Tibial nerve (tissue), 4 donors: ENCODE measurements at regions not wholly inside any gene's neighbourhood (a gene's known extent, or its start where the extent isn't known, plus 50 kb on each side); places are given as distances from the start of the nearest gene placed in this dataset.

Experiments
- DNase-seq, 2 donors: peaks; one replicate each; pipeline ENCODE4 v3.0.0-alpha.2; 2019; ENCODE audit warnings: low spot score in 2 of 2
- H3K27ac ChIP-seq, 4 donors: fragments of 200-600 bp; sonication (generic) in 3 of 4; one replicate each; pipeline ENCODE4 v1.5.1; 2017 to 2019; ENCODE audit warnings: mild to moderate bottlenecking in 1 of 4
- H3K27me3 ChIP-seq, 2 donors: fragments of 200-600 bp; sonication (generic) in 1 of 2; one replicate each; pipeline versions ENCODE4 v1.5.1 to v1.6.0; 2017 to 2019
- H3K36me3 ChIP-seq, 3 donors: fragments of 200-600 bp; sonication (generic); one replicate each; pipeline ENCODE4 v1.5.1; 2018 to 2019
- H3K4me1 ChIP-seq, 4 donors: fragments of 200-600 bp; sonication (generic) in 3 of 4; one replicate each; pipeline ENCODE4 v1.5.1; 2017 to 2019
- H3K4me3 ChIP-seq, 4 donors: fragments of 200-600 bp; sonication (generic) in 3 of 4; one replicate each; pipeline ENCODE4 v1.5.1; 2017 to 2019; ENCODE audit warnings: mild to moderate bottlenecking in 1 of 4, moderate library complexity in 1 of 4
- H3K9me3 ChIP-seq, 4 donors: fragments of 200-600 bp; sonication (generic) in 3 of 4; one replicate each; pipeline ENCODE4 v1.5.1; 2017 to 2019
- EP300 ChIP-seq, 2 donors: sonication (generic); formaldehyde crosslinking; IDR thresholded peaks; one replicate each; pipeline ENCODE4 v1.6.1; 2017; ENCODE audit warnings: antibody characterized with exemption in 2 of 2, mild to moderate bottlenecking in 1 of 2
- POLR2A ChIP-seq, 2 donors: fragments of 450-650 bp; IDR thresholded peaks; one replicate each; pipeline ENCODE4 v1.6.1; 2017; ENCODE audit warnings: antibody characterized with exemption in 2 of 2, mild to moderate bottlenecking in 2 of 2, moderate library complexity in 2 of 2
- WGBS, 2 donors: methylation state at CpG; one replicate each; pipeline ENCODE4 v1.1.5; 2018; 5-methylcytosine and 5-hydroxymethylcytosine counted together
- TF ChIP-seq, protein P1 (sequence below), 5 experiments: fragments of 200-600 bp in 3 of 5; fragments of 450-650 bp in 2 of 5; sonication (generic) in 3 of 5; IDR thresholded peaks; one replicate each; pipeline ENCODE4 v1.5.1; 2016 to 2019; ENCODE audit warnings: antibody characterized with exemption in 5 of 5, mild to moderate bottlenecking in 3 of 5, moderate library complexity in 2 of 5

DNA sequence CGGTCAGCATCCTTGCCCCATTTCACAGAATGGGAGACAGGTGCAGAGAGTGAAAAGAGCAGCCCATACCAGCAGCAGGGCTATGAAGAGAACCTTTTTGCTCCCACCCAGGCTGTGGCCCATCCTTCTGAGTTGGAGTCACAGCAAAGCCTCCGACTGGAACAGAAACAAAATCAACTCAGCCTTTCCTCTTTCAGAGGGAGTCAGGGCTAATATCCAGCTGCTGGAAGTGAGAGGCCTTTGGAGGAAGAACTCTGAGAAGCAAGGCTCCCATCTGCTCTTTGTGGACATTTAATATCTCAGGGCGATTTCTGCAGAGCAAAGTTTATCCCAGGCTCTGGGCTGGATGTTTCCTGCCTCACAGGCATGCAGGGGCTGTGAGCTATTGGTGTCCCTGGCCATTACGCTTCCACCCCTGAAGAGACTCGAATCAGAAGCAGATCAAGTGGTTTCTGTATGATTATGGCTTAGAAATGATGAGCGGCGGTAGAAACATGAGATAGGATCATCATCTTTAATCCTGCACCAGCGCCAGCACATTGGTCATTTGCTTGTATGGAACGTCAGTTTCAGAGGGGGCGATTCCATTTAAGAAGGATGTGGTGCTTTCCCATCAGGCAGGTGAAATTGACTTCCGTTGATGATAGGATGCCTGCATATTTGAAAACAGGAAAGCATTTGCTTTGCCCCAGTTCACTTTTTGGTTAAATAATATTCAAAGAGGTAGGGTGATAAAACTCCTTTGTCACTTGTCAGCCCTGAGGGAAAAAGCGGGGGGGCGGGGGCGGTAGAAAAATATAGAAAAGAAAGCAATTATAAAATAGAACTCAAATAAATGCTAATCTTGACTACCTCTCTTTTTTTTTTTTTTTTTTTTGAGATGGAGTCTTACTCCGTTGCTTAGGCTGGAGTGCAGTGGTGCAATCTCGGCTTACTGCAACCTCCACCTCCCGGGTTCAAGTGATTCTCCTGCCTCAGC is 152.4 kb downstream of the LRRC30 start:
- no peak overlapping the region for H3K27ac ChIP-seq
- H3K9me3 ChIP-seq = no peaks in the 10 kb centered on the region
- WGBS, 2 donors = 67% methylated on average over 17 of the region's 17 CpGs
- TF ChIP-seq, protein P1, sequence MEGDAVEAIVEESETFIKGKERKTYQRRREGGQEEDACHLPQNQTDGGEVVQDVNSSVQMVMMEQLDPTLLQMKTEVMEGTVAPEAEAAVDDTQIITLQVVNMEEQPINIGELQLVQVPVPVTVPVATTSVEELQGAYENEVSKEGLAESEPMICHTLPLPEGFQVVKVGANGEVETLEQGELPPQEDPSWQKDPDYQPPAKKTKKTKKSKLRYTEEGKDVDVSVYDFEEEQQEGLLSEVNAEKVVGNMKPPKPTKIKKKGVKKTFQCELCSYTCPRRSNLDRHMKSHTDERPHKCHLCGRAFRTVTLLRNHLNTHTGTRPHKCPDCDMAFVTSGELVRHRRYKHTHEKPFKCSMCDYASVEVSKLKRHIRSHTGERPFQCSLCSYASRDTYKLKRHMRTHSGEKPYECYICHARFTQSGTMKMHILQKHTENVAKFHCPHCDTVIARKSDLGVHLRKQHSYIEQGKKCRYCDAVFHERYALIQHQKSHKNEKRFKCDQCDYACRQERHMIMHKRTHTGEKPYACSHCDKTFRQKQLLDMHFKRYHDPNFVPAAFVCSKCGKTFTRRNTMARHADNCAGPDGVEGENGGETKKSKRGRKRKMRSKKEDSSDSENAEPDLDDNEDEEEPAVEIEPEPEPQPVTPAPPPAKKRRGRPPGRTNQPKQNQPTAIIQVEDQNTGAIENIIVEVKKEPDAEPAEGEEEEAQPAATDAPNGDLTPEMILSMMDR (IDR thresholded peaks at IDR 0.05) = no peak
- TF ChIP-seq EP300 (IDR thresholded peaks at IDR 0.05) = no peak
- no peak for TF ChIP-seq POLR2A (IDR thresholded peaks at IDR 0.05)
- H3K27me3 ChIP-seq = no peaks in the 10 kb centered on the region
- DNase-seq = no peak
- H3K36me3 ChIP-seq = no peaks in the 10 kb centered on the region
- no peak overlapping the region for H3K4me3 ChIP-seq
- H3K4me1 ChIP-seq = peaks cover 0 to 3% (median 0%) of the 10 kb centered on the region in 4 donors

DNA sequence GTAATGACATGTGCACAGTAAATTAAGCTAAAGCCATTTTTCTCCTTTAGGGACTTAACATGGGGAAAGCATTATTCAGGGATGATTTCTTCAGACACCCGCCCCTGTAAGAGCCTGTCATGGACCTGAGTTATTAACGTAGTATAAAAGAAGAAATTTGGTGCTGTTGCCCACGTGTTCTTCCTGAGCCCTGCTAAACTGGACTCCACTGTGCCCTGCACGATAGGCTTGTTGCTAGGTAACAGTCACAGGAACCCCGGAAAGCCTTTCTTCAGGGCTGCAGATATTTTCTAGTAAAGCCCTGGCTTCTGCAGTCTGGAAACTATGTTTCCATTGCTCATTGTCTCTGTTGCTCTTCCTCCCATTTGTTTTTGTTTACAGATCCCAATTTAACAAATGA is 157.9 kb downstream of the LRRC30 start:
- Histone ChIP-seq H3K27ac (no peak overlapping the region), H3K27me3 (no peaks in the 10 kb centered on the region), H3K9me3 (no peaks in the 10 kb centered on the region), H3K4me1 (no peaks in the 10 kb centered on the region), H3K36me3 (no peaks in the 10 kb centered on the region), H3K4me3 (no peak overlapping the region)
- no peak for DNase-seq
- TF ChIP-seq, protein P1 (IDR thresholded peaks at IDR 0.05) = no peak
- no peak for TF ChIP-seq POLR2A (IDR thresholded peaks at IDR 0.05)
- TF ChIP-seq EP300 (IDR thresholded peaks at IDR 0.05) = no peak
- WGBS, 2 donors = 35 to 39% methylated on average over 5 of the region's 5 CpGs

DNA sequence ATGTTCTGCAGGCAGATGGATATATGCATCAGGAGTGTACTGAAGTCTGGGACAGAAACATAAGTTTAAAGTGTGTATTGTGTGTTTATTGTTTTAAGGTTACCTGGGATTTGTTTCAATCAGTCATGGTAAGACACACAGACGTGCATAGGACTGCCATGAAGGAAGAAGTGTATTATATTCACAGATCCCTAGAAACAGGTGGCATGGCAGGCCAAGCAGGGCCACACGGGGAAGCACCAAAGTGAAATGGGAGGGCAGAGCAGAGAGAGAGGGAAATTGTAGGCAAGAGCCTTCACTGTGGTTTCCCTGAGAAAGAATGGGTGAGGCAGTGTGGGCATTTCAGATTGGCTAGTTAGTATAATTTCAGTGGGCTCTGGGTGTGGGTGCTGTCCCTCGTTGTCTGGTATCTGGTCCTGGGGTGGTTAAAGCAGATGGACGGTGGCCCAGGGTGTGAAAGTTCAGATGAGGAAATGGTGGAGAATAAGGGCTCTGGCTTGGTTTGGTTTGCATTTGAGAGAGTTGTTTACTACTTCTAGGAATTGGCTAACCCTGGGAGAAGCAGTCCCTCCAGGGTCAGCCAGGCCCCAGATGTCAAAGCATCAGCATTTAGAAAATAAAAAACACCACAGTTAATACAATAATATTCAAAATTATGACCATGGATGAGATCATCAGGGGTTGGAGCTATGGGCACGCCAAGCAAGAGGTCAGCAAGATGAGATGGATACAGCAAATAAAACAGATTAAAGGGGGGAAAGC is 160.0 kb downstream of the LRRC30 start:
- Histone ChIP-seq H3K27me3 (no peaks in the 10 kb centered on the region), H3K36me3 (no peaks in the 10 kb centered on the region), H3K27ac (no peak overlapping the region), H3K9me3 (no peaks in the 10 kb centered on the region), H3K4me1 (no peaks in the 10 kb centered on the region), H3K4me3 (no peak overlapping the region)
- DNase-seq = no peak
- WGBS, 2 donors = 71% methylated on average over 5 of the region's 5 CpGs
- TF ChIP-seq, protein P1 (IDR thresholded peaks at IDR 0.05) = no peak
- TF ChIP-seq POLR2A (IDR thresholded peaks at IDR 0.05) = no peak
- no peak for TF ChIP-seq EP300 (IDR thresholded peaks at IDR 0.05)

DNA sequence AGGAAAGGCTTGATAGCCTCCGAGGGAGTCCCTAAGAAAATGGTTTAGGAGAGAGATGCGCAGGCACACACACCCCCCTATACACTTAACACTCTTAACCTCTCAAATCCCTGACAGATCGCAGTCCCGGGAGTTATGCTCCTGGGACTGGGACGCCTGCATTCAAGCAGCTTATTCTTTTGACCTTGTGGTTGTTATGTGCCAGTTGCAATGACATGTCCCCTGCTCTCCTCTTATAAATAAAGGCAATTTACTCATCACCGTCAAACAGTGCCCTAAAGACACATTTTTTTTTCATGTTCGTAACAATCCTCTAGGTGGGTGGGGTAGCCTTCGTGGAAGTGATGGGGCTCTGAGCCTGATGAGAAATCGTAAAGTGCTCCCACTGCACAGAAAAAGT is 162.2 kb downstream of the LRRC30 start:
- no peak overlapping the region for H3K4me3 ChIP-seq
- no peaks in the 10 kb centered on the region for H3K9me3 ChIP-seq
- no peak for TF ChIP-seq EP300 (IDR thresholded peaks at IDR 0.05)
- no peak overlapping the region for H3K27ac ChIP-seq
- H3K36me3 ChIP-seq = no peaks in the 10 kb centered on the region
- no peak for DNase-seq
- no peaks in the 10 kb centered on the region for H3K27me3 ChIP-seq
- H3K4me1 ChIP-seq = no peaks in the 10 kb centered on the region
- 71 to 77% methylated on average over 9 of the region's 9 CpGs for WGBS, 2 donors

DNA sequence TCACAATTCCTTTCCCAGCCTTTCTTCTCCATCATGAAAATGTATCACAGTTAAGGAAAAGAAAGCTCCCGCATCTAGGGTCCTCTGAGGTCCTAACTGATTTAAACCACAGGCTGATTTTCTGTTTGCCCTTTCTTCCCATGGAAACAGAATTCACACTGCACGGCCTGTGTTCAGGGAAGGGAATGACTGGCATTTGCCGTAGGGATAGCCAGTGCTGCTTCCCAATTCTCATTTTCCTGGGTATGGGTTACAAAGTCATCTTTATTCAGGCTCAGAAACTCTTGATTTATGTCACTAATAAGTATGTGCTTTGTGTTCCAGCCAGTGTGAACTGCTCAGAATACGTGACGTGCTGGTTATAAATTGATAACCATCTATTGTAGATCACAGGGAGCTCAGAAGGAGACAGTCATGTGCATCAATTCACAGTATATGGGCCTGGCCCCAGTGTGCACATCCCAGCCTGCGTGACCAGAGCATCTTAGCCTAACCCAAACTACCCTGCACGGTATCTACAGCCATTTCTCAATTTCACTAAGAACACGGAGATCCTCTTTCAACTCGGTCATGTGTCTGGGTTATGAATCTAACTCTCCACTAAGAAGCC is 163.3 kb downstream of the LRRC30 start:
- Histone ChIP-seq H3K4me1 (no peaks in the 10 kb centered on the region), H3K27me3 (no peaks in the 10 kb centered on the region), H3K36me3 (no peaks in the 10 kb centered on the region), H3K27ac (no peak overlapping the region), H3K9me3 (no peaks in the 10 kb centered on the region), H3K4me3 (no peak overlapping the region)
- 50 to 52% methylated on average over 9 of the region's 9 CpGs for WGBS, 2 donors
- TF ChIP-seq POLR2A (IDR thresholded peaks at IDR 0.05) (no peak), EP300 (IDR thresholded peaks at IDR 0.05) (no peak)
- TF ChIP-seq, protein P1 (IDR thresholded peaks at IDR 0.05) = no peak
- DNase-seq = no peak
